GM12865 (cell line): ENCODE measurements at regions not wholly inside any gene's neighbourhood (a gene's known extent, or its start where the extent isn't known, plus 50 kb on each side); places are given as distances from the start of the nearest gene placed in this dataset.
A peak's percentile ranks its signal among the peaks of the same experiment; 100 is the strongest.

ENCODE experiments used
- DNase-seq: peaks from one replicate; pipeline ENCODE4 v3.0.0; 2010; ENCODE audit warnings: low read depth
- H3K4me3 ChIP-seq: 2 replicates; pipeline ENCODE4 v1.5.1; 2011; ENCODE audit warnings: mild to moderate bottlenecking, low read depth, low read length, control low read depth
- CTCF ChIP-seq: IDR thresholded peaks from 2 replicates; pipeline ENCODE4 v1.5.1; 2011; ENCODE audit warnings: low read length, control low read depth, low read depth, inconsistent platforms; ENCODE audit not compliant: insufficient read depth; ENCODE audit errors: missing control alignments

DNA sequence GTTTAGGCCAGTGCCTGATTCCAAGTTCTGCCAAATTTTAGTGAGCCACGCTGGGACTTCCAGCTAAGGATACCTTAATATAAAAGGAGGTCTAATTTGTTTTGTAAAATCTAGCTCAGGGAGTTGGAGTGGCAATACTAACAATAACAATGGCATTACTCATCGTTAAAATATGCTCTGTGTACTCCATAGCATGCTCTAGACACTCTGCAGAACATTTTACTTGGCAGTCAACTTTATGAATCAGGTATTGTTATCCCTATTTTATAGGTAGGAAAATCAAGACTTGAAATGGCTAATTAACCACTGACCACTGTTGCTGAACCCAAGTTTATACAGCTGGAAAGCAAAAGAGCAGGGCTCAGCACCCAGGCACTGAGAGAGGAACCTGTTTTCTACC, 485.0 kb upstream of the KIRREL3 start:
- no peak overlapping the region for H3K4me3 ChIP-seq
- no peak for DNase-seq
- no peak for TF ChIP-seq CTCF

DNA sequence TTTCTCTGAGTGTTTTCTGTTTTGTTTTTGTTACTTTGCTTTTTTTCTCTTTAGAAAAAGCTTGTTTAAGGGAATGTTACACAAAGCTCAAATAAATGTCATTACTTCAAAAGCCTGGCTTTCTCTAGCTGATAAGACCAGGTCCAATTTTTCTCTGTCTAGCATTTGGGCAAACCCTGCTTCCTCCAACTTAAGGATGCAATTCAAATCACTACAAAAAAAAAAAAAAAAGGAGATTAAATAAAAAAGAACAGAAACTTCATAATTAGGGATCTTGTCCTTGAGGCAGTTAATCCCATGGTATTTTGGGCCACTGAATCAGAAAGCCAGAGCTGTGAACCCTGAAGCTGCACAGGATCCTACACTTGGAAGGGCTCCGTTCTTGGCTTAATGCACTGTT, 480.8 kb upstream of the KIRREL3 start:
- H3K4me3 ChIP-seq = no peak overlapping the region
- no peak for DNase-seq
- TF ChIP-seq CTCF = no peak

- no peak for DNase-seq
- TF ChIP-seq CTCF = no peak
- H3K4me3 ChIP-seq = no peak overlapping the region
Observed at GRCh38 chr11:127478826-127479225, 478.3 kb upstream of the KIRREL3 start.

- H3K4me3 ChIP-seq = no peak overlapping the region
- TF ChIP-seq CTCF = no peak
- DNase-seq = no peak
Observed at GRCh38 chr11:127474766-127475165, 474.2 kb upstream of the KIRREL3 start.

GRCh38 chr11:127472505-127472904, 471.9 kb upstream of the KIRREL3 start:
- TF ChIP-seq CTCF = no peak
- DNase-seq = no peak
- no peak overlapping the region for H3K4me3 ChIP-seq

DNA sequence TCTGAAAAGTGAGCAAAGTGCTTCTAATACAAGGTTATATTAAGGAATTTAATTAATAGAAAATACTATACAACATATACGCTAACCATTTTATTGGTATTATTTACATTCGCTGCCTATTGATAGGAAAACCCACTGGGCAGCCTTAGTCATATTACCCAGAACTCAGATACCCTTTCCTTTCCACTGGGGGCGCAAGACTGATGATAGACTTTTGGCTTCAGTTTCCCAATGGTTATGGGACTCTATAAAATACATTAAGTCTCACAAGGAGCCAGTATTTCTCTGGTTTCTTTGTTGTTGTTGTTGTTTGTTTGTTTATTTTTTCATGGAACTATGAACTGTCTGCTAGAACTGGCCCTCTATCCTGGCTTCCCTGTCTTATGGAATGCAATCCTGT, 471.1 kb upstream of the KIRREL3 start:
- DNase-seq = no peak
- TF ChIP-seq CTCF = peak; percentile 32
- no peak overlapping the region for H3K4me3 ChIP-seq

DNA sequence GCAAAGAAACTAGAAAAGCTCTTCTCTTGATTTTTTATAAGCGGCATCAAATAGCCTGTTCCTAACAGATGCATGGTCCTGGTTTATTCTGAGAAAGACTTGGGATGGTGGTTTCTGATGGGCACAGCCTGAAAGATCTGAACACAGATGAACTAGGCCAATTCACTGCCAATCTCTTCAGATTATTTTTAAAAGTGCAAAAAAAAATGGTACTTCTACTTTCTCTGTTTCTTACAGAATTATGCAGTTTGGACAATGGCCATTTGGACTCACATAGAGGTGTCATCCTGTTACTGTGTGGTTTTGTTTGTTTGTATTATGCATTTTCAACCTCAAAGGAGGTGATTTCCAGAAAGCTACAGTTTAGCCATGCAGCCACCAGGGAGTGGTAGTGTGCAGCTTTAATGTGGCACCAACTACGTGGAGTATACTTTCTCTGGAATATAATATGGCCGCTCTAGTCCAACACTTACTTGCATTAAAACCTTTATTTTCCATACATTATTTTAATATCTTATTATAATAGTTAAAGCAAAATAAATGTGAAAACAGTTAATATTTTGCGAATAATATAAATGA, 469.8 kb upstream of the KIRREL3 start:
- H3K4me3 ChIP-seq = no peak overlapping the region
- TF ChIP-seq CTCF = peak; percentile 43
- peak; percentile 9 for DNase-seq
